Upper lobe of right lung (tissue), 1 donor: ENCODE measurements at regions not wholly inside any gene's neighbourhood (a gene's known extent, or its start where the extent isn't known, plus 50 kb on each side); places are given as distances from the start of the nearest gene placed in this dataset.

ENCODE experiments used
- ATAC-seq: fragments of 200-7000 bp; cut with Tn5 transposase; one replicate; pipeline ENCODE4 v1.9.1; 2020; ENCODE audit warnings: mild to moderate bottlenecking, moderate library complexity
- DNase-seq: peaks from one replicate; pipeline ENCODE4 v3.0.0-alpha.2; 2020
- H3K27ac ChIP-seq: fragments of 200-600 bp; one replicate; pipeline ENCODE4 v1.8.0; 2022
- H3K27me3 ChIP-seq: fragments of 200-600 bp; one replicate; pipeline ENCODE4 v1.8.0; 2022; ENCODE audit warnings: mild to moderate bottlenecking
- H3K36me3 ChIP-seq: fragments of 200-600 bp; one replicate; pipeline ENCODE4 v1.8.0; 2022
- H3K4me1 ChIP-seq: fragments of 200-600 bp; one replicate; pipeline ENCODE4 v1.8.0; 2022
- H3K4me3 ChIP-seq: fragments of 200-600 bp; one replicate; pipeline ENCODE4 v1.8.0; 2022; ENCODE audit warnings: mild to moderate bottlenecking
- H3K9me3 ChIP-seq: fragments of 200-600 bp; one replicate; pipeline ENCODE4 v1.8.0; 2022
- intact Hi-C: fragments of 100-400 bp; cut with DNase I; formaldehyde crosslinking; loops from one replicate; pipeline ENCODE4 v1.11.0; 2022
- TF ChIP-seq, protein P1 (sequence below): fragments of 200-600 bp; IDR thresholded peaks from one replicate; pipeline ENCODE4 v1.8.0; 2022; ENCODE audit warnings: antibody characterized with exemption
- donor health status: DM: no; HTN: yes; CAD: no; lungs with severe emphysema.

DNA sequence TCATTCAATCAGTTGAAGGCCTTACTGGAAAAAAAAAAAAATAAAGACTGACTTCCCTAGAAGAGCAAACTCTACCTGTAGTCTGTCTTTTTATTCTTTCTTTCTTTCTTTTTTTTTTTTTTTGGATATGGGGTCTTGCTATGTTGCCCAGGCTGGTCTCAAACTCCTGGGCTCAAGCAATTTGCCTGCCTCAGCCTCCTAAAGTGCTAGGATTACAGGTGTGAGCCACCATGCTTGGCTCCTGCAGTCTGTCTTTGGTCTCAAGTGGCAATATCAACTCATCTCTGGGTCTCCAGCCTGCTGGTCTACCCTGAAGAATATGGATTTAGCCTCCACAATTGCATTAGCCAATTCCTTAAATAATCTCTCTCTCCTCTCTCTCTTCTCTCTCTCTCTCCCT is 167.7 kb upstream of the P2RY1 start:
- no peak overlapping the region for H3K4me3 ChIP-seq
- H3K27ac ChIP-seq: no peak overlapping the region
- no peaks in the 10 kb centered on the region for H3K9me3 ChIP-seq
- H3K4me1 ChIP-seq: peaks cover 3% of the 10 kb centered on the region
- no peaks in the 10 kb centered on the region for H3K36me3 ChIP-seq
- DNase-seq: no peak
- no peaks in the 10 kb centered on the region for H3K27me3 ChIP-seq
- no peak for ATAC-seq
- TF ChIP-seq, protein P1, sequence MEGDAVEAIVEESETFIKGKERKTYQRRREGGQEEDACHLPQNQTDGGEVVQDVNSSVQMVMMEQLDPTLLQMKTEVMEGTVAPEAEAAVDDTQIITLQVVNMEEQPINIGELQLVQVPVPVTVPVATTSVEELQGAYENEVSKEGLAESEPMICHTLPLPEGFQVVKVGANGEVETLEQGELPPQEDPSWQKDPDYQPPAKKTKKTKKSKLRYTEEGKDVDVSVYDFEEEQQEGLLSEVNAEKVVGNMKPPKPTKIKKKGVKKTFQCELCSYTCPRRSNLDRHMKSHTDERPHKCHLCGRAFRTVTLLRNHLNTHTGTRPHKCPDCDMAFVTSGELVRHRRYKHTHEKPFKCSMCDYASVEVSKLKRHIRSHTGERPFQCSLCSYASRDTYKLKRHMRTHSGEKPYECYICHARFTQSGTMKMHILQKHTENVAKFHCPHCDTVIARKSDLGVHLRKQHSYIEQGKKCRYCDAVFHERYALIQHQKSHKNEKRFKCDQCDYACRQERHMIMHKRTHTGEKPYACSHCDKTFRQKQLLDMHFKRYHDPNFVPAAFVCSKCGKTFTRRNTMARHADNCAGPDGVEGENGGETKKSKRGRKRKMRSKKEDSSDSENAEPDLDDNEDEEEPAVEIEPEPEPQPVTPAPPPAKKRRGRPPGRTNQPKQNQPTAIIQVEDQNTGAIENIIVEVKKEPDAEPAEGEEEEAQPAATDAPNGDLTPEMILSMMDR: no peak
- intact Hi-C loops: no loop called here

DNA sequence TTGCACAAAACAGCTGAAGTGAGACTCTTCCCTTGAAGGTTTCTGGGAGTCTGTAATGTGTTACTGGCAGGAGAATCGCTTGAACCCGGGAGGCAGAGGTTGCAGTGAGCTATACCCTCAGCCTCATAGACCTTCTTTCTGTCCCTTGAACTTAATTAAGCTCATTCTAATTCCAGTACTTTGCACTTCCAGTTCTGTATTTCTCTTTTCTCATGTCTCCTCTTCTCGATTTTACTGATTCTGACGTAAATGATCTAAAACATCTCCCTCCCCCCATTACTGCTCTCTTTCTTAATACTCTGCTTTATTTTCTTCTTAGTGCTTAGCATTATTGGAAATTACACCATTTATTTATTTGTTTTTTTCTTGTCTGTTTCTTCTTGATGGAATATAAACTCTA is 165.4 kb upstream of the P2RY1 start:
- TF ChIP-seq, protein P1: no peak
- no peak overlapping the region for H3K27ac ChIP-seq
- H3K9me3 ChIP-seq: no peaks in the 10 kb centered on the region
- intact Hi-C loops: no loop called here
- no peaks in the 10 kb centered on the region for H3K36me3 ChIP-seq
- H3K4me3 ChIP-seq: no peak overlapping the region
- peaks cover 3% of the 10 kb centered on the region for H3K4me1 ChIP-seq
- no peak for ATAC-seq
- no peak for DNase-seq
- H3K27me3 ChIP-seq: no peaks in the 10 kb centered on the region

DNA sequence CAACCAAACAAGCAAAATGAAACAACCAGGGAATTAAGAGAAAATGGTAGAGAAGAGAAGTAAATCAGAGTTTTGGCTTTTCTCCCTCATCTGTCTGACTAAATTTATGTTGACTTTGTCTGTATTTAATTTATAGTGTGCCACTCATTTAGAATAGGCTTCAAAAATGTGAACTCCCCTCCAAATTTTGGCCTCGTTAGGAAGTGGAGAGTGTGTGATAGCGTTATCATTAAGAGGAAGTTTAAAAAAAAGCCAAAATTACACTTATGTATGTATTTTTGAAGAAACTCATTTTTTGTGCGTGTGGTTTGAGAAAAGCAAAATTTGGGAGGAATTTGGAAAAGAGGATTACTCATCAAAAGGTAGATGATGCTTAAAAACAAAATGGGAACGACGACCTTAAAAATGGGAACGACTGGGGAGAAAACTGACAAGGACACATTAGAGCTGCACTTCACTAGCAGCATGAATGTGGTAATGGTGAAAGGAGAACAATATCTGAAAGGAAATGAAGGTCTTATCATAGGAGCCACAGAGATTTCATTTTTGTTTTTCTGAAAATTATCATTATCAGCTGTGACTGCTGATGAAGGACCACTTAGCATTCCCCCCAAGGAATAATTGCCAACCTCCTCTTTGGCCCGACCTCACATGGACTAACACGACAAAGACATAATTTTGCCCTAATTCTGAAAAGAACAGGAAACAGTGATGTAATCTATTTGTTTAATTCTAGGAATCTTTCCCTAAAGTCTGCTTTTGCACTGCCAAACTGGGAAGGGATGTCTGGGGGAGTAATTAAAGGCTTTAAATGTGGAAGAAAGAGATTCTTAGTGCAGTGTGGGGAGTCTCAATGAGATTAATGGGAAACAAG is 163.2 kb upstream of the P2RY1 start:
- TF ChIP-seq, protein P1: no peak
- DNase-seq (no peak), ATAC-seq (no peak)
- Histone ChIP-seq H3K4me1 (no peaks in the 10 kb centered on the region), H3K36me3 (no peaks in the 10 kb centered on the region), H3K27ac (no peak overlapping the region), H3K4me3 (no peak overlapping the region), H3K27me3 (no peaks in the 10 kb centered on the region), H3K9me3 (no peaks in the 10 kb centered on the region)
- intact Hi-C loops: no loop called here

DNA sequence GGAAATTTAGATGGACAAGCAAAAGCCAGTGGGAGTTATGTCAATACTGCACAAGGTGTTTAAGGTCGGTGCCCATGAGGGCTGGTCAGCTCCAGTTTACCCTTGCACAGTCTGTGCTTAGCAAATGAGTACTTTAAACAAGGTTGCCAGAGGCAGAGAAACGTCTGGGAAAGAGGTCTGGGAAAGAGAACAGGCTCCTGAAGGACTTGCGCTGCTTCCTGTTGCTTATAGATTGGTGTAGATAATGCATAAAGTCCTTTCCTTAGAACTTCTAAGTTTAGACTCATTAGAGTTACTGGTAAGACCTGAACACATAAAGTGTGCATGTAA is 162.6 kb upstream of the P2RY1 start:
- no peak overlapping the region for H3K27ac ChIP-seq
- TF ChIP-seq, protein P1: no peak
- no peaks in the 10 kb centered on the region for H3K9me3 ChIP-seq
- DNase-seq (no peak), ATAC-seq (no peak)
- H3K4me3 ChIP-seq: no peak overlapping the region
- no peaks in the 10 kb centered on the region for H3K27me3 ChIP-seq
- intact Hi-C loops: no loop called here
- no peaks in the 10 kb centered on the region for H3K4me1 ChIP-seq
- no peaks in the 10 kb centered on the region for H3K36me3 ChIP-seq

DNA sequence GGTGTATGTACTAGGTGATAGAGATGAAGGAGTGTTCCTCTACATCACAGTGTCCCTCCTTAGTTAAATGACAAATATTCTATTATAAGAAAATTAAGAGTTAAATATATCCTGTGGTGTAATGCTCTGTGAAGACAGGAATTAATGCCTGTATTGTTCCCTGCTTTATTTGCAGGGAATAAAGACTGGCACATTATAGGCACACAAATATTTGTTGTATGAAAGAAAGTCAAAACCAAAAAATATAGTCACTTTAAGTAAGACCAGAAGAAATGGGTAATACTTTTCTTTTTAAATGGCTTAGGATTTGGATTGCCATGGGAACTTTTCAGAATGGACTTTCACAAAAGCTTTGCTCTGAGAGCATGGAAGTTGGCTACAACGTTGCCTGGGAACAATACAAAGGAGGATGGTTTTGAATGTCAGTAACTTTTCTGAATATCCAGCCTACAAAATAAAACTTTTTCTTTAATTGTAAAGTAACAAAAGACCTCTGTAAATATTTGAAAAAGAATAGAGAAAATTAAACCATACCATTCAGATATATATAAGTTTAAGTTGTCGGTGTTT is 158.0 kb upstream of the P2RY1 start:
- H3K27me3 ChIP-seq: no peaks in the 10 kb centered on the region
- H3K9me3 ChIP-seq: no peaks in the 10 kb centered on the region
- H3K4me1 ChIP-seq: no peaks in the 10 kb centered on the region
- H3K27ac ChIP-seq: no peak overlapping the region
- TF ChIP-seq, protein P1: no peak
- ATAC-seq (no peak), DNase-seq (no peak)
- intact Hi-C loops: no loop called here
- no peaks in the 10 kb centered on the region for H3K36me3 ChIP-seq
- no peak overlapping the region for H3K4me3 ChIP-seq
